HG03354 (cell line): ENCODE measurements at regions not wholly inside any gene's neighbourhood (a gene's known extent, or its start where the extent isn't known, plus 50 kb on each side); places are given as distances from the start of the nearest gene placed in this dataset.
"Not testable (repeated sequence)": the region's sequence is repeated elsewhere in the genome, so short reads cannot be mapped to it uniquely, and the experiment has no call there.

Experiments used
- ATAC-seq: cut with Tn5 transposase; IDR thresholded peaks from one replicate; pipeline ENCODE4 v1.9.1; 2021; ENCODE audit warnings: mild to moderate bottlenecking; ENCODE audit not compliant: unreplicated experiment, poor library complexity, severe bottlenecking

GRCh38 chr4:82200046-82200445 lies 173.7 kb downstream of the HNRNPD start:
- ATAC-seq: no peak

DNA sequence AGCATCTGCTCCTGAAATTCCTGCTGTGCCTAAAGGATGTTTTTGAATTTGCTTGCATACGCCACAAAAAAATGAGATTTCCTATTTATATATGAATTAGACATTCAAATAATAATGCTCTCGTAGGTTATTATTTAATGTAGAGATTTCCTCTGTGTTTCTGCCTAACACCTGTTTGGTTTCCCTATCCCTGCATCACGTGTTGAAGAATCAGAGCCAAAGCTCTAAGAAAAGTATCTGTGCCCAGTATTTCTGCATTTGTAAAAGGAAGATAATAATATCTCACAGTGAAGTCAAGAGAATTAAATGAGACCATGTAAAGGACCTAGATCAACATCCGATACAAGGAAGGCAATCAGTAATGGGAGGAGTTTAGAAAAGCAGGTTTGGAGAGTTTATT lies 179.5 kb downstream of the HNRNPD start:
- no peak for ATAC-seq

DNA sequence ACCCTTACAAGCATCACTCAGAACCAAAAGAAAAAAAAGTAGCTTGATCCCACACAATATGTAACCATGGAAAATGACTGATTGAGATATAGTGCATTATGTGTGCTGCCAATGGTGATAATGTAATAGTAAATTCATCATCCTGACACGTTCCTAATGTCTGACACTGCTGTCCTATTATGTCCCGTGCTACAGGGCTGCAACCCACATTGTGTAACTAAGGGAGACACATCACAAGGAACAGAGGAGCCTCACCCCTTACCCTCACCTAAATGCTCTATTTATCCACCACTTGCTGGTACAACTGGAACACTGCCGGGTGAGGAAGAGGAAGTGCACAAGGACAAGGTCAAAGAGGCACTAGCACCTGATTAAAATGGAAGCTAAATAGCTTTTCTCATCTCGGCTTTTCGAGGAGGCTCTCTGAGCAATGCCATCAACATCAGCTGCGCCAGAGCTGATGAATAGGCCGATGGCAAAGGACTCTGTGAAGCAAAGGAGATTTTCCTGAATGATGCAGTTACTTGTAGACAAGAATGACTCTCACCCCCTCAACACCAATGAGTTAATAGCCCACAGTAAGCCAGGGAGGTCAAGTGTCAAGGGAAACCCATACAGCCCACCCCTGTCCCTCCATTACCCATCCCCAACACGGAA lies 181.6 kb downstream of the HNRNPD start:
- ATAC-seq: no peak

GRCh38 chr4:82181789-82182188 lies 192.0 kb downstream of the HNRNPD start:
- no peak for ATAC-seq

DNA sequence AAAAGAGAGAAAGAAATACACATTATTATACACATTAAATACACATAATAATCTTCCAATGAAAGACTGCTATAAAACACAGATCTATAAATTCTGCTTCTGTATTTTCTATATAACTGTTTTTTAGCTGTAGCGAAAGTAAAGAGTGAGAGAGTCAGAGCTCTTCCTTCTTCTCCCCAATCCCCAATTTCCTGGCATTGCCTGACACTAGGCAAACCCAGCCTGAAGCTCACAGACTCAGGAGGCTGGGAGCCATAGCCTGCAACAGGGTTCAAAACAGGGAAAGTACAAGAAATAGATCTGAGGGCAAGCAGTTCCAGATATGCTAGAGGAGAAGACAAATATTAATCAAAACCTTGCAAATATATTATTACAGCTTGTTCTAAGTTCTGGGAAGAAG lies 201.6 kb downstream of the HNRNPD start:
- no peak for ATAC-seq

DNA sequence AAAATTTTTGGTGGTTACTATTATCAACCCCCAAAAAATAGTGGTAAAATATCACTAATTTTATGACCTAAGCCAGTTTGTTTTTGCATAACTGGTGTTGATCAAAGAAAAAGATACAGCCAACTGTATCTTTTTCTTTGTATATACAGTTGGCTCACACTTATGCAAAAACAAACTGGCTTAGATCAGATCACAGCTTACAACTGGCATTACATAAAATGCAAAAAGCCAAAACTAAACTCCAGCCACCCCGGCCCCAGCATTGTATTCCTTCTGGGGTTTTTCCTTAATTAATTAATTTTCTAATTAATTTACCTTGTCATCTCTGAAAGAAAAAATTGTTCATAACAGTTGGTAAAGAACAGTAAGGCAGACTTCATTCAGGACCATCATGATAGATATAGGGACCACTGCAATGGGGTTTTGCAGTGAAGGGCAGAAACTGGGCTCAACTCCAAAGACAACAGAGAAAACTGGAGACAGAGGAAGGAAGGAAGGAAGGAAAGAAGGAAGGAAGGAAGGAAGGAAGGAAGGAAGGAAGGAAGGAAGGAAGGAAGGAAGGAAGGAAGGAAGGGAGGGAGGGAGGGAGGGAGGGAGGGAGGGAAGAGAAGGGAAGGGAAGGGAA lies 202.1 kb downstream of the HNRNPD start:
- ATAC-seq: no peak

DNA sequence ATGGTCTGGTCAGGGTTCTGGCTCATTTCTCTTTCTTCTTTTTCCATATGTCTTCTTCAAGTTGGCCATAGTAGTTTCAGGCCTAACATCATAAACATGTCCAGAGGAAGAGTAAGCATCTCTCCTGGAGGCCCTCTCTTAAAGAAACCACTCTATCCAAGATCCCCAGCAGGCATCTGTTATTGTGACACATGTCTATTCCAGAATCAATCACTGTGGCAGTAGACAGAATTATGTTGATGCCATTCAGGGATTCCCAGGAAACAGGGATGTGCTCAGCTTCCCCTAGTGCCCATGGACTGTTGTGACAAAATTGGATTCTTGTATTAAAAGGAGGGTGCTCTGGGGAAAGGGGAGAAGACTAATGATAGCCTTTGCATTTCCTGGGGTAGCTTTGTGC lies 224.0 kb downstream of the HNRNPD start:
- no peak for ATAC-seq

DNA sequence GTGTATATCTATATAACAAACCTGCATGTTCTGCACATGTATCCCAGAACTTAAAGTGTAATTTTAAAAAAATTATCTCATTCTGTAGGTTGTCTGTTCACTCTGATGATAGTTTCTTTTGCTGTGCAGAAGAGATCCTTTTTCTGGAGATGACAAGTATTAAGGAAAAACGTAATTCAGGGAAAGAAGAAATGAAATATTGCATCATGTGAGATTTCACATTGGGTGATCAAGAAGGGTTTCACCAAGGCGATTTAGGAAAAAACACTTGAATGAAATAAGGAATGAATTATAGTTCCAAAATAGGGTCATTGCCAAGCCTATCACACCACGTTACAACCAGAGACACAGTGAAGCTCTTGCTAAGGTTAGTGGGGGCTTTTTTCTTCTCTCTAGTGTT lies 227.9 kb downstream of the HNRNPD start:
- ATAC-seq: no peak

- ATAC-seq: no peak
Measured at GRCh38 chr4:82140422-82140821, 233.4 kb downstream of the HNRNPD start.

GRCh38 chr4:82139287-82139686 lies 234.5 kb downstream of the HNRNPD start:
- no peak for ATAC-seq

DNA sequence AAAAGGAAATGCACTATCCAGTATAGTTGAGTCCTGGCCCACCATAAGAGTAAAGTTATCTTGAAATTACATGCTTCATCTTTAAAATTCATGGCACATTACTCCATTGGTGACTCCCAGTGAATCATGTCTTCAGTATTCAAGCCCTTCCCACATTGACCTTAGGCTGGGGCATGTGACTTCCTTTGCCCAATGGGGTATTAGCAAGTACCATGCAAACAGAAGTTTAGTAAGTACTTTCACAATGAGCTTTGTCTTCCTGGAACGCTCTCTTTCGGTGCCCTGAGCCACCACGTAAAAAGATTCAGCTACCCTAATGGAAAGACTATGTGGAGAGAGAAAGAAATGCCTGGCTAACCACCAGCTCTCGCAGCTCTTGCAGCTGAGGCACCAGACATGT lies 235.4 kb downstream of the HNRNPD start:
- no peak for ATAC-seq

- peak; percentile 60 for ATAC-seq
Measured at GRCh38 chr4:82136161-82136801, 237.5 kb downstream of the HNRNPD start.

DNA sequence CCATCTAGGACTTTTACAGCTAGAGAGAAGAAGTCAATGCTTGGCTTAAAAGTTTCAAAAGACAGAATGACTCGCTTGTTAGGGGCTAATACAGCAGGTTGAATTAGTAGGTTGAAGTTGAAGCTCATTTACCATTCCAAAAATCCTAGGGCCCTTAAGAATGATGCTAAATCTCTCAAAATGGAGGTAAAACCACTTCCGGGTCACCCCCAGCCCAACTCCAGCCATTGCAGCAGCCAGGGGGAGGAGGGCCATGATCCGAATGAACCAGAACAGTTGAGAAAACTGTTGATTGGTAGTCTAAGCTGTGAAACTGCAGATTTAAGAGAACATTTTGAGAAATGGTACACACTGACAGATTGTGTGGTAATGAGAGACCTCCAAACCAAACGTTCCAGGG lies 245.4 kb downstream of the HNRNPD start:
- ATAC-seq: no peak

DNA sequence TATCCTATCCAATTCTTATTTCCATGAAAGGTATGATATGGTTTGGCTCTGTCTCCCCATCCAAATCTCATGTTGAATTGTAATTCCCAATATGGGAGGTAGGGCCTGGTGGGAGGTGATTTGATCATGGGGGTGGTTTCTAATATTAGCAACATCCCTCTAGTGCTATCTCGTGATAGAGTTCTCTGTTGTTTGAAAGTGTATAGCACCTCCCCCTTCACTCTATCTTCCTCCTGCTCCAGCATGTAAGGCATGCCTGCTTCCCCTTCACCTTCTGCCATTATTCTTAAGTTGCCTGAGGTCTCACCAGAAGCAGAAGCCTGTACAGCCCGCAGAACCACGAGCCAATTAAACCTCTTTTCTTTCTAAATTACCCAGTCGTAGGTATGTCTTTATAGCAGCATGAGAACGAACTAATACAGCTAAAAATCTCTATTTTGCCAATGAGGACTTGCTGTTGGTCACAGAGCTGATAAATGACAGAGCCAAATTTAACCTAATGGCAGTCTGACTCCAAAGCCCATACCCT lies 247.2 kb downstream of the HNRNPD start:
- no peak for ATAC-seq

DNA sequence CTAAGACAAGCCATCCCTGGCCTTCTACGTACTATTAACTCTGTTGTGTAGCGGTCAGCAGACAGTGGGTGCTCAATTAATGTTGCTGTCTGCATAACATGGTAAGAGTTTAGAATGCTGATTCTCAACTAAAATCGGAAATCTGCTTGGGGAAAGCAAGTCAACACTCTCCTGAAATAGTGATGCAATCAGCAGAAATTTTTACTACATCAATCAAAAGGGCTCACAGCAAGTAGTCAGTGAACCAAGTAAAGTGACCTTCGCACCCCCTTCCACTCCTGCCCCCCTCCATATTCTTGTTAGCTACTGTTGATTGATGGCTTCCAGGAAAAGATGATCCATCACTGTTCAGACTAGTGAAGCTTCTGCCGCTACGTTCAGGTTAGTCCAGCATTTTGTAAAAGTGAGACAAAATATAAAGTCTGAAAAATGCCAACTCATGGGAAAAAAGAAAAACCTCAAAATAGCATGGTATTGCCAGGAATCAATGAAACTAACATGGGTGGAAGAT lies 247.9 kb downstream of the HNRNPD start:
- ATAC-seq: no peak

DNA sequence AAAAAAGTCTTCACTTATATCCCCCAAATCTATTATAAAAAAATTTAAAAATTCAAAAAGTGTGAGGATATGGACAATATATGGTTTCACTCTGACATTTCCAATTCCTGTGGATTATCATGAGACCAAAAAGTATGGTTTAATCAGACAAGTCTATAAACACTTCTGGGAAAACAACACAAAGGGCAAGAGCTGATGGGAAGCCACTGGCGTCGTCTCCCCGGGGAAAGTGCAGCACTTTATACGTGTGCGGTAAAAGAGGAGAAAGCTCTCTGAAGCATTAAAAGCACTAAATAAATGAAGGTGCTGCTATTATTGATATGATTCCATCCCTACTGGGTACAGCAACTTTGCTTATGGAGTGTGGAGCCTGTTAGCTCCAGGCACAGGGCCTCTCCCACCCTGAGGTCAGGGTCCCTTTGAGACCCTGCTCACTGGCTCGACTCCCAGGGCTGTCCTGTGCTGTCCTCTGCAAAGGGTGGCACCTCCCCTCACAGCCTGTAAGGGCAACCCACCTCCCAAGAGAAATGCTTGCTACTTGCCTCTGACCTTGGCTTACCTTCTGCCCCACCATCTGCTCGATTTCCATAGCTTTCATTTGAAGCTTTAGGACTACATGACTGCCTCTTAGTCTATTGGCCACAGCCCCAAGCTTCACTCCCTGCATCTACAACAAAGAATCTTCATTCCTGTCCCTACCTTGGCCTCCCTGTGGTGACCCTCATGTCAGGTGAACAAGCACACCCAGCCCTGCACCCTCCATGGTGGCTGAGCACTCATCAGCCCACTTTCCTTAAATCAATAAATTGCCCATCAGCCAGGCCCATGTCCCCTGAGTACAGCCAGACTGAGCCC lies 248.6 kb downstream of the HNRNPD start:
- no peak for ATAC-seq

DNA sequence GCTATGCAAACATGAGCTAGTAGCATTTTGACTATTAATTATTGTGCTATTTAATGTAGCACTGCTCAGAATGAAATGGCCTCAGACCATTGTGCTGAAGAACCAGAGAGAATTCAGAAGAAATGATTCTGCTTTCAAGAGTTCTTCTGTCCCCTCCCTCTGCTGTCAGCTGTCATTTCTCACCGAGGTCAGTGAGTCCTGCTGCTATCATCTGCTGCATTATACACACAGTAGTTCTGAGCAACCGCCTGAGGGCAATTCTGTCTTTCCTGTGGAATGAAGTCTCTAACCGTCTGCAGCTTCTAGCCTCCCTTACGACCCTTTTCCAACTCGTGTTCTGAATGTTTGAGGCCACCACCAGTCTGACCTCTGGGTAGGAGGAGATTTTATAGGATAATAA lies 249.4 kb downstream of the HNRNPD start:
- no peak for ATAC-seq

DNA sequence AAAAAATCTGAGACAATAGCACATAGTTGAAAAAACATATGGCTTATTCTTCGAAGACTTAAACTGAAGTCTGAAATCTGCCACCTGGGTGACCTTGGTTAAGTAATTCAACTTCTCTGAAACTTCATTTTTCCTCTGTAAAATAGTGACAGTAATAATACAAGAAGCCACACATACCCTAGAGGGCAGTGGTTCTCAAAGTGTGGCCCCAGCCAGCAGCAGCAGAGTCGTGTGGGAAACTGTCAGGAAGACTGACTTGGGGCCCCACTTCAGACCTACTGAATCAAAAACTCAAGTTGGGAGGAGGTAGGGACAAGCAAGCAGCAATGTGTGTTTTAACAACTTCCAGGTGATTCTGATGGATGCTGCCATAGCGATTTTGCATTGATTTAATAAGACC lies 249.9 kb downstream of the HNRNPD start:
- ATAC-seq: no peak

- not testable (repeated sequence) for ATAC-seq
Measured at GRCh38 chr4:82115183-82115582, 258.6 kb downstream of the HNRNPD start.

DNA sequence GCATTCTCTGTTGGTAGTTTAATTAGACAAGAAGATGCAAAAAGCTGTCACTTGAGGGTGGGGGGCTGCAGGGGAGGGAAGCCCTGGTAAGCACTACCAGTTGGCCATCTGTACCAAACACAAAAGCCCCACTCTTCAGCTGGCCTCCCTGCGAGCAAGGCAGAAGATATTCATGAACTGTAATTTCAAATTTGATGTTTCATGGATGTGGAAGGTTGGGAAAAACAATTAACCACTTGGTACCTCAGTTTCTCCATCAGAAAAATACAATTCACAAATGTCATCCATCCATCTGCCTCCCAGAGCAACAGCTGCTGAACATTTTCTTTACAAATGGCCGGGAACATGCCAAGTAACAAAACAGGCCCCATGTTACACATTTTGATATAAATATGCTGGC lies 265.3 kb downstream of the HNRNPD start:
- ATAC-seq: no peak
